H1 (cell line): ENCODE measurements at regions not wholly inside any gene's neighbourhood (a gene's known extent, or its start where the extent isn't known, plus 50 kb on each side); places are given as distances from the start of the nearest gene placed in this dataset.

Source experiments
- CTCF ChIA-PET: fragments of 300-600 bp; sonication (Branson Sonifier 250); formaldehyde crosslinking; loops from one replicate; lab custom pipeline; 2021; ENCODE audit not compliant: partially characterized antibody; lab: Charles Lee
- POLR2A ChIA-PET: fragments of 300-600 bp; sonication (Branson Sonifier 250); formaldehyde crosslinking; loops from one replicate; lab custom pipeline; 2021; ENCODE audit warnings: inconsistent platforms; ENCODE audit not compliant: partially characterized antibody; lab: Charles Lee
- DNase-seq, 2 experiments: peaks; one replicate each; pipeline versions ENCODE4 v3.0.0 to v3.0.0-alpha.2; 2010 to 2022; ENCODE audit warnings: low spot score in 2 of 2, low read depth in 1 of 2, mixed read lengths in 1 of 2
- FAIRE-seq: peaks from 2 replicates; lab custom pipeline; 2011; peaks lifted over from hg19 to GRCh38; lab: Jason Lieb, UNC
- H2AFZ ChIP-seq: 2 replicates; pipeline ENCODE4 v1.8.1; 2012; ENCODE audit warnings: low read length, inconsistent platforms
- H2AK5ac ChIP-seq: 2 replicates; pipeline ENCODE4 v1.6.1; 2013; ENCODE audit warnings: low read depth, low read length
- H2BK120ac ChIP-seq: replicated peaks from 2 replicates; pipeline ENCODE3; 2013; ENCODE audit warnings: low read depth, low read length, inconsistent platforms
- H2BK12ac ChIP-seq: 2 replicates; pipeline ENCODE4 v1.6.1; 2013; ENCODE audit warnings: low read depth, low read length
- H2BK15ac ChIP-seq: 2 replicates; pipeline ENCODE4 v1.6.1; 2013; ENCODE audit warnings: low read length
- H2BK20ac ChIP-seq: 2 replicates; pipeline ENCODE4 v1.6.1; 2013; ENCODE audit warnings: low read length
- H2BK5ac ChIP-seq: 2 replicates; pipeline ENCODE4 v1.6.1; 2013; ENCODE audit warnings: low read depth, low read length
- H3K14ac ChIP-seq: 2 replicates; pipeline ENCODE4 v1.6.1; 2013; ENCODE audit warnings: inconsistent platforms; ENCODE audit not compliant: insufficient read length
- H3K18ac ChIP-seq: 2 replicates; pipeline ENCODE4 v1.6.1; 2013; ENCODE audit warnings: low read length; ENCODE audit errors: extremely low read depth
- H3K23ac ChIP-seq: 2 replicates; pipeline ENCODE4 v1.6.1; 2013; ENCODE audit warnings: inconsistent platforms; ENCODE audit not compliant: insufficient read length
- H3K23me2 ChIP-seq: 2 replicates; pipeline ENCODE4 v1.6.1; 2013; ENCODE audit warnings: low read depth, low read length
- H3K27ac ChIP-seq: 2 replicates; pipeline ENCODE4 v1.6.1; 2011; ENCODE audit warnings: low read depth, low read length, inconsistent platforms
- H3K27me3 ChIP-seq, 4 experiments: replicated peaks in 1 of 4; 1 replicate in 1 of 4; 2 replicates in 3 of 4; pipeline versions ENCODE4 v1.6.1 to v1.8.1; 2011 to 2013; ENCODE audit warnings: low read length in 3 of 4, mild to moderate bottlenecking in 3 of 4, inconsistent platforms in 2 of 4, mixed read lengths in 2 of 4, moderate library complexity in 1 of 4; ENCODE audit not compliant: control insufficient read depth in 3 of 4, insufficient read depth in 3 of 4; ENCODE audit errors: extremely low read depth in 1 of 4
- H3K36me3 ChIP-seq, 4 experiments: 2 replicates each; pipeline versions ENCODE4 v1.6.1 to v1.8.1; 2011 to 2013; ENCODE audit warnings: mild to moderate bottlenecking in 4 of 4, low read length in 3 of 4, moderate library complexity in 2 of 4, control low read depth in 1 of 4, inconsistent platforms in 1 of 4; ENCODE audit not compliant: insufficient read depth in 4 of 4, control insufficient read depth in 2 of 4
- H3K4ac ChIP-seq: replicated peaks from 2 replicates; pipeline ENCODE3; 2013; ENCODE audit warnings: low read length, low read depth, mixed read lengths, inconsistent platforms; ENCODE audit not compliant: insufficient read length
- H3K4me1 ChIP-seq, 4 experiments: replicated peaks in 1 of 4; 1 replicate in 1 of 4; 2 replicates in 3 of 4; pipeline versions ENCODE4 v1.6.1 to v1.8.1; 2011 to 2013; ENCODE audit warnings: low read length in 3 of 4, inconsistent platforms in 2 of 4, mixed read lengths in 1 of 4; ENCODE audit not compliant: insufficient read depth in 4 of 4, control insufficient read depth in 3 of 4
- H3K4me2 ChIP-seq, 2 experiments: 2 replicates each; pipeline versions ENCODE4 v1.6.1 to v1.8.1; 2011 to 2013; ENCODE audit warnings: low read depth in 2 of 2, low read length in 2 of 2, control low read depth in 1 of 2, inconsistent platforms in 1 of 2, mild to moderate bottlenecking in 1 of 2; ENCODE audit not compliant: insufficient read depth in 1 of 2
- H3K4me3 ChIP-seq, 4 experiments: fragments of 200-600, 300-600 bp in 1 of 4; sonication (generic), shearing (Covaris generic), sonication (Bioruptor Twin) in 1 of 4; 2 replicates each; pipeline versions ENCODE4 v1.5.1 to v1.8.1; 2011 to 2016; ENCODE audit warnings: low read length in 4 of 4, low read depth in 3 of 4, control low read depth in 2 of 4, inconsistent platforms in 2 of 4, mild to moderate bottlenecking in 2 of 4, mixed read lengths in 1 of 4, moderate library complexity in 1 of 4; ENCODE audit not compliant: insufficient read depth in 2 of 4; ENCODE audit errors: extremely low read depth in 1 of 4
- H3K56ac ChIP-seq: replicated peaks from 2 replicates; pipeline ENCODE3; 2013; ENCODE audit warnings: low read depth, mild to moderate bottlenecking, mixed read lengths, low read length, inconsistent platforms; ENCODE audit not compliant: insufficient read length
- H3K79me1 ChIP-seq: 2 replicates; pipeline ENCODE4 v1.6.1; 2013; ENCODE audit warnings: low read depth, low read length, control low read depth
- H3K79me2 ChIP-seq, 2 experiments: 2 replicates each; pipeline versions ENCODE4 v1.6.1 to v1.8.1; 2012 to 2013; ENCODE audit warnings: low read length in 2 of 2, mild to moderate bottlenecking in 2 of 2, inconsistent platforms in 1 of 2; ENCODE audit not compliant: insufficient read depth in 2 of 2, control insufficient read depth in 1 of 2
- H3K9ac ChIP-seq, 4 experiments: replicated peaks in 1 of 4; 1 replicate in 1 of 4; 2 replicates in 3 of 4; pipeline versions ENCODE4 v1.6.1 to v1.8.1; 2011 to 2013; ENCODE audit warnings: low read depth in 3 of 4, low read length in 3 of 4, control low read depth in 2 of 4, mild to moderate bottlenecking in 2 of 4, moderate library complexity in 2 of 4, inconsistent platforms in 1 of 4; ENCODE audit errors: extremely low read depth in 1 of 4
- H3K9me3 ChIP-seq, 2 experiments: 2 replicates each; pipeline versions ENCODE4 v1.6.1 to v1.8.1; 2012 to 2013; ENCODE audit warnings: mild to moderate bottlenecking in 2 of 2, moderate library complexity in 2 of 2, control low read depth in 1 of 2, inconsistent platforms in 1 of 2, low read depth in 1 of 2, low read length in 1 of 2, mixed read lengths in 1 of 2; ENCODE audit not compliant: insufficient read depth in 2 of 2
- H4K20me1 ChIP-seq, 2 experiments: replicated peaks in 1 of 2; 2 replicates each; pipeline versions ENCODE3 to v1.8.1; 2011 to 2013; ENCODE audit warnings: inconsistent platforms in 2 of 2, low read length in 2 of 2, mild to moderate bottlenecking in 1 of 2; ENCODE audit not compliant: insufficient read depth in 2 of 2, control insufficient read depth in 1 of 2
- H4K5ac ChIP-seq: 2 replicates; pipeline ENCODE4 v1.6.1; 2013; ENCODE audit warnings: low read length, low read depth, mixed read lengths, inconsistent platforms; ENCODE audit not compliant: insufficient read length
- H4K8ac ChIP-seq: 2 replicates; pipeline ENCODE4 v1.8.0; 2013; ENCODE audit warnings: mild to moderate bottlenecking, moderate library complexity, low read length, inconsistent platforms; ENCODE audit not compliant: insufficient read depth; ENCODE audit errors: extremely low read depth
- H4K91ac ChIP-seq: replicated peaks from 2 replicates; pipeline ENCODE3; 2013; ENCODE audit warnings: low read length, mixed read lengths, inconsistent platforms; ENCODE audit not compliant: insufficient read length
- ASH2L ChIP-seq: fragments of 200-600, 300-600 bp; sonication (generic); IDR thresholded peaks from one replicate; pipeline ENCODE4 v1.7.1; 2017; ENCODE audit warnings: low read length
- EP300 ChIP-seq, 2 experiments: IDR thresholded peaks; 1 replicate in 1 of 2; 2 replicates in 1 of 2; pipeline ENCODE4 v1.6.1; 2011 to 2012; ENCODE audit warnings: low read depth in 2 of 2, low read length in 2 of 2, mild to moderate bottlenecking in 2 of 2, borderline replicate concordance in 1 of 2, inconsistent platforms in 1 of 2, moderate library complexity in 1 of 2
- RFX5 ChIP-seq: IDR thresholded peaks from 2 replicates; pipeline ENCODE4 v1.6.1; 2011; ENCODE audit warnings: low read depth, low read length, improper control_type of control experiment, borderline replicate concordance
- SP2 ChIP-seq: IDR thresholded peaks from 2 replicates; pipeline ENCODE4 v1.6.1; 2012; ENCODE audit warnings: mild to moderate bottlenecking, low read length, inconsistent platforms
- WGBS, 2 experiments: shearing (Covaris generic) in 1 of 2; methylation state at CpG; one replicate each; pipeline versions ENCODE4 v1.1.6 to v1.1.7; 2013 to 2015; ENCODE audit warnings: low lambda C conversion rate in 2 of 2, mixed read lengths in 2 of 2, inconsistent platforms in 1 of 2, low coverage in 1 of 2, missing lambda C conversion rate in 1 of 2; ENCODE audit not compliant: insufficient replicate concordance in 2 of 2, insufficient coverage in 1 of 2, insufficient read length in 1 of 2; ENCODE audit errors: extremely low coverage in 1 of 2, missing lambda C conversion rate in 1 of 2; 5-methylcytosine and 5-hydroxymethylcytosine counted together

DNA sequence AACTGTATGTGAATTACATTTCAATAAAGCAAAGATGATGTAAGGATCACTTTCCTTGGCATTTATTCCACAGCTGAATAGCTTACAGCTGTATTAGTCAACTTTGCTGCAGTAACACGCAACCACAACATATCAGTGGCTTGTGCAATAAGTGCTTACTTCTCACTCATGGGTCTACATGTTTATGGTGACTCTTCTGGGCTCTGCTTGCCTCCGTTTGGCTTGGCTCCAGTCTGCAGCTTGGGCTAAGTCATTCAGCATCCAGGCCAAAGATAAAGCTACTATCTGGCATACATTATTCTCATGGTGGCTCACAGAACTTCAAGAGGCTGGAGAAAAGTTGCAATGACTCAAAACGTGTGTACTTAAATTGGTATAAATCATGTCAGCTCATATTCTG lies 355.0 kb downstream of the RNF144A start:
- Histone ChIP-seq H2BK15ac (no peak overlapping the region), H3K23me2 (no peaks in the 10 kb centered on the region), H4K91ac (no peak overlapping the region), H2BK5ac (no peak overlapping the region), H4K5ac (no peak overlapping the region), H2AK5ac (no peak overlapping the region), H2BK120ac (no peak overlapping the region), H3K4me1 (peaks cover 0 to 2% (median 0%) of the 10 kb centered on the region in 4 experiments; a peak in 1 of 7 replicates), H3K79me2 (no peaks in the 10 kb centered on the region), H3K56ac (no peak overlapping the region), H3K79me1 (no peaks in the 10 kb centered on the region), H3K23ac (no peak overlapping the region), H3K9me3 (no peaks in the 10 kb centered on the region), H3K9ac (no peak overlapping the region), H3K4me2 (no peak overlapping the region), H4K8ac (no peak overlapping the region), H3K36me3 (no peaks in the 10 kb centered on the region), H4K20me1 (no peaks in the 10 kb centered on the region), H3K14ac (no peak overlapping the region), H3K27ac (no peak overlapping the region), H3K27me3 (no peaks in the 10 kb centered on the region), H3K4me3 (no peak overlapping the region), H2AFZ (no peak overlapping the region), H3K4ac (no peak overlapping the region), H3K18ac (no peak overlapping the region), H2BK12ac (no peak overlapping the region), H2BK20ac (no peak overlapping the region)
- ChIA-PET CTCF (no interaction called here), POLR2A (no interaction called here)
- FAIRE-seq (no peak), DNase-seq (no peak)
- TF ChIP-seq SP2: no peak
- no peak for TF ChIP-seq ASH2L
- no peak for TF ChIP-seq RFX5
- TF ChIP-seq EP300 (IDR thresholded peaks at IDR 0.05; ENCODE audit: borderline replicate concordance in 1 of 2, low read depth in 2 of 2, low read length in 2 of 2): no peak
- WGBS, 2 experiments: 85% methylated on average over 3 of the region's 3 CpGs; no CpG with 5 or more reads in 1 of the 2 experiments
